H9 (cell line): ENCODE measurements at regions not wholly inside any gene's neighbourhood (a gene's known extent, or its start where the extent isn't known, plus 50 kb on each side); places are given as distances from the start of the nearest gene placed in this dataset.

ENCODE experiments used
- DNase-seq: peaks from one replicate; pipeline ENCODE4 v3.0.0-alpha.2; 2017
- H2AFZ ChIP-seq: one replicate; pipeline ENCODE4 v1.6.1; 2013; ENCODE audit warnings: mild to moderate bottlenecking, low read length, control low read depth, moderate library complexity
- H2AK5ac ChIP-seq: 2 replicates; pipeline ENCODE4 v1.6.1; 2013; ENCODE audit warnings: low read length, control low read depth, mixed read lengths; ENCODE audit not compliant: insufficient read length
- H2BK120ac ChIP-seq: one replicate; pipeline ENCODE4 v1.6.1; 2013; ENCODE audit warnings: low read depth, mild to moderate bottlenecking, low read length, control low read depth, inconsistent platforms; ENCODE audit not compliant: poor library complexity, severe bottlenecking
- H2BK12ac ChIP-seq: 2 replicates; pipeline ENCODE4 v1.6.1; 2013; ENCODE audit warnings: low read length, control low read depth, mixed read lengths, low read depth; ENCODE audit not compliant: insufficient read length
- H2BK15ac ChIP-seq: 2 replicates; pipeline ENCODE4 v1.6.1; 2013; ENCODE audit warnings: low read depth, low read length, control low read depth
- H2BK20ac ChIP-seq: one replicate; pipeline ENCODE4 v1.6.1; 2013; ENCODE audit warnings: low read depth, mild to moderate bottlenecking, low read length, control low read depth, inconsistent platforms; ENCODE audit not compliant: poor library complexity, severe bottlenecking
- H2BK5ac ChIP-seq: 2 replicates; pipeline ENCODE4 v1.6.1; 2013; ENCODE audit warnings: low read length, control low read depth, mixed read lengths; ENCODE audit not compliant: insufficient read length
- H3K14ac ChIP-seq: 2 replicates; pipeline ENCODE4 v1.6.1; 2013; ENCODE audit warnings: low read length, control low read depth; ENCODE audit not compliant: insufficient read depth
- H3K18ac ChIP-seq: 2 replicates; pipeline ENCODE4 v1.6.1; 2013; ENCODE audit warnings: low read depth, mild to moderate bottlenecking, mixed read lengths, low read length, control low read depth; ENCODE audit not compliant: insufficient read length
- H3K23ac ChIP-seq: 2 replicates; pipeline ENCODE4 v1.6.1; 2013; ENCODE audit warnings: low read length, control low read depth, mixed read lengths, low read depth; ENCODE audit not compliant: insufficient read length
- H3K23me2 ChIP-seq: 2 replicates; pipeline ENCODE4 v1.6.1; 2013; ENCODE audit warnings: low read depth, mild to moderate bottlenecking, mixed read lengths, low read length, control low read depth; ENCODE audit not compliant: insufficient read length, poor library complexity, severe bottlenecking
- H3K27ac ChIP-seq: 2 replicates; pipeline ENCODE4 v1.5.1; 2013; ENCODE audit warnings: low read length, control low read depth, mixed read lengths, low read depth; ENCODE audit not compliant: insufficient read length
- H3K27me3 ChIP-seq: 2 replicates; pipeline ENCODE4 v1.6.1; 2013; ENCODE audit warnings: low read length, control low read depth, inconsistent platforms; ENCODE audit not compliant: insufficient read depth
- H3K4ac ChIP-seq: 2 replicates; pipeline ENCODE4 v1.6.1; 2013; ENCODE audit warnings: low read depth, mild to moderate bottlenecking, control low read depth, inconsistent platforms, low read length, moderate library complexity
- H3K4me1 ChIP-seq: 2 replicates; pipeline ENCODE4 v1.6.1; 2013; ENCODE audit warnings: low read length, control low read depth, inconsistent platforms; ENCODE audit not compliant: insufficient read depth
- H3K4me2 ChIP-seq: 2 replicates; pipeline ENCODE4 v1.6.1; 2013; ENCODE audit warnings: low read length, control low read depth, mixed read lengths; ENCODE audit not compliant: insufficient read length, insufficient read depth
- H3K56ac ChIP-seq: 2 replicates; pipeline ENCODE4 v1.6.1; 2013; ENCODE audit warnings: low read depth, mild to moderate bottlenecking, mixed read lengths, low read length, control low read depth; ENCODE audit not compliant: insufficient read length
- H3K79me1 ChIP-seq: 2 replicates; pipeline ENCODE4 v1.6.1; 2013; ENCODE audit warnings: low read depth, mild to moderate bottlenecking, moderate library complexity, low read length, control low read depth, inconsistent platforms; ENCODE audit not compliant: insufficient read depth, poor library complexity, severe bottlenecking
- H3K79me2 ChIP-seq: 2 replicates; pipeline ENCODE4 v1.6.1; 2013; ENCODE audit warnings: low read length, control low read depth, inconsistent platforms; ENCODE audit not compliant: insufficient read depth
- H3K9ac ChIP-seq: 2 replicates; pipeline ENCODE4 v1.6.1; 2013; ENCODE audit warnings: low read length, control low read depth, mixed read lengths; ENCODE audit not compliant: insufficient read length; ENCODE audit errors: extremely low read depth
- H3K9me3 ChIP-seq: one replicate; pipeline ENCODE4 v1.6.1; 2013; ENCODE audit warnings: low read depth, low read length, inconsistent platforms; ENCODE audit not compliant: control insufficient read depth
- H3T11ph ChIP-seq: one replicate; pipeline ENCODE4 v1.6.1; 2013; ENCODE audit warnings: mild to moderate bottlenecking, low read length, control low read depth, inconsistent platforms
- H4K20me1 ChIP-seq: one replicate; pipeline ENCODE4 v1.6.1; 2013; ENCODE audit not compliant: control insufficient read depth, insufficient read length, insufficient read depth
- H4K5ac ChIP-seq: 2 replicates; pipeline ENCODE4 v1.6.1; 2013; ENCODE audit warnings: low read depth, mild to moderate bottlenecking, mixed read lengths, low read length, control low read depth; ENCODE audit not compliant: insufficient read length
- H4K8ac ChIP-seq: replicated peaks from 2 replicates; pipeline ENCODE4 v1.6.1; 2013; ENCODE audit warnings: low read length, control low read depth, mixed read lengths, low read depth; ENCODE audit not compliant: insufficient read length
- H4K91ac ChIP-seq: 2 replicates; pipeline ENCODE4 v1.6.1; 2013; ENCODE audit warnings: low read depth, mild to moderate bottlenecking, moderate library complexity, mixed read lengths, low read length, control low read depth; ENCODE audit not compliant: insufficient read length
- H3K27ac Mint-ChIP-seq, 3 experiments: 2 replicates in 2 of 3; 3 replicates in 1 of 3; pipeline ENCODE4 v1.8.0; 2020 to 2021; ENCODE audit warnings: mixed read lengths in 3 of 3, mild to moderate bottlenecking in 1 of 3, moderate library complexity in 1 of 3
- H3K27me3 Mint-ChIP-seq: 2 replicates; pipeline ENCODE4 v1.8.0; 2021; ENCODE audit warnings: low read depth, mild to moderate bottlenecking, moderate library complexity, mixed read lengths
- H3K36me3 Mint-ChIP-seq, 3 experiments: 2 replicates in 2 of 3; 3 replicates in 1 of 3; pipeline ENCODE4 v1.8.0; 2020 to 2021; ENCODE audit warnings: low read depth in 3 of 3, mixed read lengths in 3 of 3; ENCODE audit not compliant: insufficient read depth in 1 of 3
- H3K4me1 Mint-ChIP-seq, 2 experiments: 2 replicates each; pipeline ENCODE4 v1.8.0; 2020; ENCODE audit warnings: mixed read lengths in 2 of 2
- H3K4me3 Mint-ChIP-seq, 2 experiments: 2 replicates in 1 of 2; 3 replicates in 1 of 2; pipeline ENCODE4 v1.8.0; 2020 to 2021; ENCODE audit warnings: mild to moderate bottlenecking in 2 of 2, mixed read lengths in 2 of 2, moderate library complexity in 1 of 2
- H3K9me3 Mint-ChIP-seq, 2 experiments: 2 replicates in 1 of 2; 3 replicates in 1 of 2; pipeline ENCODE4 v1.8.0; 2020; ENCODE audit warnings: mild to moderate bottlenecking in 2 of 2, mixed read lengths in 2 of 2, moderate library complexity in 1 of 2
- CTCF ChIP-seq: fragments of 200-600 bp; sonication (generic); conservative IDR thresholded peaks from 3 replicates; pipeline ENCODE4 v1.8.0; 2021; ENCODE audit warnings: antibody characterized with exemption, mild to moderate bottlenecking
- WGBS: extraction: QIAGEN DNeasy Blood & Tissue Kit; methylation state at CpG from one replicate; pipeline ENCODE4 v1.1.7; 2013; ENCODE audit warnings: missing lambda C conversion rate, low lambda C conversion rate, mixed read lengths; ENCODE audit not compliant: insufficient read length; ENCODE audit errors: extremely low coverage; 5-methylcytosine and 5-hydroxymethylcytosine counted together

- Mint-ChIP-seq H3K9me3 (no peaks in the 10 kb centered on the region), H3K27ac (no peak overlapping the region), H3K27me3 (no peaks in the 10 kb centered on the region), H3K4me1 (peaks cover 3 to 8% of the 10 kb centered on the region in 2 experiments; a peak in 3 of 4 replicates), H3K4me3 (no peak overlapping the region), H3K36me3 (no peaks in the 10 kb centered on the region; a peak in 1 of 7 replicates)
- DNase-seq, result no peak
- Histone ChIP-seq H2AFZ (no peak overlapping the region), H3K4me2 (no peak overlapping the region), H3K4me1 (peaks cover 6% of the 10 kb centered on the region; the same call in 1 of the 2 replicates), H3K27ac (no peak overlapping the region), H3K9ac (no peak overlapping the region), H3T11ph (no peak overlapping the region), H4K20me1 (no peaks in the 10 kb centered on the region), H2BK5ac (no peak overlapping the region), H3K23ac (no peak overlapping the region), H2BK12ac (no peak overlapping the region), H2BK120ac (no peak overlapping the region), H3K79me1 (no peaks in the 10 kb centered on the region), H4K91ac (no peak overlapping the region), H4K8ac (no peak overlapping the region), H3K79me2 (no peaks in the 10 kb centered on the region), H2BK15ac (no peak overlapping the region), H3K9me3 (no peaks in the 10 kb centered on the region), H3K4ac (no peak overlapping the region), H3K56ac (no peak overlapping the region), H3K18ac (no peak overlapping the region), H4K5ac (no peak overlapping the region), H3K23me2 (no peaks in the 10 kb centered on the region), H3K14ac (no peak overlapping the region), H3K27me3 (no peaks in the 10 kb centered on the region), H2BK20ac (no peak overlapping the region), H2AK5ac (no peak overlapping the region)
- no CpG with 5 or more reads among the region's 2 CpGs for whole genome bisulfite sequencing
- TF ChIP-seq CTCF, result no peak
Observed at GRCh38 chr5:136646915-136647314, 281.6 kb upstream of the TRPC7 start.
